Esophagus muscularis mucosa (tissue), 4 donors: ENCODE measurements at regions not wholly inside any gene's neighbourhood (a gene's known extent, or its start where the extent isn't known, plus 50 kb on each side); places are given as distances from the start of the nearest gene placed in this dataset.

Source experiments
- DNase-seq: peaks from one replicate; pipeline ENCODE4 v3.0.0-alpha.2; 2017; ENCODE audit errors: extremely low spot score
- H3K27ac ChIP-seq, 4 donors: fragments of 200-600 bp; sonication (generic); replicated peaks in 1 of 4; 1 replicate in 3 of 4; 2 replicates in 1 of 4; pipeline ENCODE4 v1.5.1; 2016 to 2019; ENCODE audit warnings: mild to moderate bottlenecking in 1 of 4
- H3K27me3 ChIP-seq, 4 donors: fragments of 200-600 bp; sonication (generic); one replicate each; pipeline versions ENCODE4 v1.5.1 to v1.6.0; 2016 to 2019
- H3K36me3 ChIP-seq, 4 donors: fragments of 200-600 bp; sonication (generic); one replicate each; pipeline ENCODE4 v1.5.1; 2016 to 2019
- H3K4me1 ChIP-seq, 4 donors: fragments of 200-600 bp; sonication (generic); one replicate each; pipeline ENCODE4 v1.5.1; 2016 to 2019
- H3K4me3 ChIP-seq, 4 donors: fragments of 200-600 bp; sonication (generic); 1 replicate in 2 of 4; 2 replicates in 2 of 4; pipeline ENCODE4 v1.5.1; 2016 to 2019; ENCODE audit warnings: mild to moderate bottlenecking in 4 of 4, moderate library complexity in 1 of 4
- H3K9me3 ChIP-seq, 4 donors: fragments of 200-600 bp; sonication (generic); 1 replicate in 3 of 4; 2 replicates in 1 of 4; pipeline ENCODE4 v1.5.1; 2016 to 2019
- CTCF ChIP-seq, 3 experiments: fragments of 200-600 bp in 2 of 3; fragments of 450-650 bp in 1 of 3; sonication (generic) in 2 of 3; IDR thresholded peaks; one replicate each; pipeline ENCODE4 v1.5.1; 2017 to 2019; ENCODE audit warnings: antibody characterized with exemption in 3 of 3, mild to moderate bottlenecking in 2 of 3, moderate library complexity in 1 of 3
- EP300 ChIP-seq: sonication (generic); formaldehyde crosslinking; IDR thresholded peaks from one replicate; pipeline ENCODE4 v1.6.1; 2017; ENCODE audit warnings: antibody characterized with exemption
- POLR2A ChIP-seq: fragments of 450-650 bp; IDR thresholded peaks from one replicate; pipeline ENCODE4 v1.6.1; 2017; ENCODE audit warnings: antibody characterized with exemption, moderate library complexity, mild to moderate bottlenecking, low read depth
- POLR2AphosphoS5 ChIP-seq, 2 donors: sonication (generic); formaldehyde crosslinking; IDR thresholded peaks; one replicate each; pipeline ENCODE4 v1.6.1; 2017; ENCODE audit warnings: antibody characterized with exemption in 2 of 2
- WGBS: methylation state at CpG from one replicate; pipeline ENCODE4 v1.1.5; 2018; 5-methylcytosine and 5-hydroxymethylcytosine counted together
- intact Hi-C: fragments of 100-400 bp; cut with DNase I; formaldehyde crosslinking; loops from one replicate; pipeline ENCODE4 v1.15.1; 2023

GRCh38 chr5:10065428-10066000, 184.2 kb downstream of the ATPSCKMT start:
- H3K9me3 ChIP-seq = no peaks in the 10 kb centered on the region
- DNase-seq = no peak
- intact Hi-C loops = no loop called here
- no peaks in the 10 kb centered on the region for H3K4me1 ChIP-seq
- no peaks in the 10 kb centered on the region for H3K27me3 ChIP-seq
- TF ChIP-seq CTCF (IDR thresholded peaks at IDR 0.05) (no peak), EP300 (no peak), POLR2A (no peak), POLR2AphosphoS5 (IDR thresholded peaks at IDR 0.05) (no peak)
- 83% methylated on average over 6 of the region's 34 CpGs for WGBS
- H3K4me3 ChIP-seq = no peak overlapping the region
- H3K36me3 ChIP-seq = no peaks in the 10 kb centered on the region
- no peak overlapping the region for H3K27ac ChIP-seq

GRCh38 chr5:10064546-10065195, 185.0 kb downstream of the ATPSCKMT start:
- no peaks in the 10 kb centered on the region for H3K9me3 ChIP-seq
- no peak for TF ChIP-seq EP300
- no peak for TF ChIP-seq CTCF (IDR thresholded peaks at IDR 0.05)
- no peak for TF ChIP-seq POLR2AphosphoS5 (IDR thresholded peaks at IDR 0.05)
- TF ChIP-seq POLR2A = no peak
- no peaks in the 10 kb centered on the region for H3K36me3 ChIP-seq
- intact Hi-C loops = no loop called here
- WGBS = 66% methylated on average over 8 of the region's 8 CpGs
- H3K4me1 ChIP-seq = no peaks in the 10 kb centered on the region
- H3K4me3 ChIP-seq = no peak overlapping the region
- H3K27me3 ChIP-seq = no peaks in the 10 kb centered on the region
- H3K27ac ChIP-seq = no peak overlapping the region
- no peak for DNase-seq

GRCh38 chr5:10063997-10064396, 185.7 kb downstream of the ATPSCKMT start:
- Histone ChIP-seq H3K36me3 (no peaks in the 10 kb centered on the region), H3K4me3 (no peak overlapping the region), H3K27ac (no peak overlapping the region), H3K27me3 (no peaks in the 10 kb centered on the region), H3K4me1 (no peaks in the 10 kb centered on the region), H3K9me3 (no peaks in the 10 kb centered on the region)
- intact Hi-C loops = no loop called here
- TF ChIP-seq EP300 = no peak
- no peak for TF ChIP-seq POLR2A
- TF ChIP-seq CTCF (IDR thresholded peaks at IDR 0.05) = no peak
- TF ChIP-seq POLR2AphosphoS5 (IDR thresholded peaks at IDR 0.05) = no peak
- 72% methylated on average over 12 of the region's 12 CpGs for WGBS
- no peak for DNase-seq

- intact Hi-C loops = no loop called here
- Histone ChIP-seq H3K36me3 (no peaks in the 10 kb centered on the region), H3K9me3 (no peaks in the 10 kb centered on the region), H3K27me3 (no peaks in the 10 kb centered on the region), H3K4me3 (no peak overlapping the region), H3K27ac (no peak overlapping the region), H3K4me1 (no peaks in the 10 kb centered on the region)
- 87% methylated on average over 5 of the region's 5 CpGs for WGBS
- TF ChIP-seq CTCF (IDR thresholded peaks at IDR 0.05) (no peak), POLR2AphosphoS5 (IDR thresholded peaks at IDR 0.05) (no peak), EP300 (no peak), POLR2A (no peak)
- no peak for DNase-seq
Observed at GRCh38 chr5:10059980-10060379, 189.7 kb downstream of the ATPSCKMT start.

GRCh38 chr5:10059556-10059955, 190.1 kb downstream of the ATPSCKMT start:
- Histone ChIP-seq H3K4me3 (no peak overlapping the region), H3K36me3 (no peaks in the 10 kb centered on the region), H3K4me1 (no peaks in the 10 kb centered on the region), H3K27me3 (no peaks in the 10 kb centered on the region), H3K27ac (no peak overlapping the region), H3K9me3 (no peaks in the 10 kb centered on the region)
- DNase-seq = no peak
- TF ChIP-seq EP300 = no peak
- TF ChIP-seq CTCF (IDR thresholded peaks at IDR 0.05) = no peak
- TF ChIP-seq POLR2AphosphoS5 (IDR thresholded peaks at IDR 0.05) = no peak
- TF ChIP-seq POLR2A = no peak
- 69% methylated on average over 9 of the region's 9 CpGs for WGBS
- intact Hi-C loops = no loop called here
